HUDEP-2 (cell line): ENCODE measurements at regions not wholly inside any gene's neighbourhood (a gene's known extent, or its start where the extent isn't known, plus 50 kb on each side); places are given as distances from the start of the nearest gene placed in this dataset.
A peak's percentile ranks its signal among the peaks of the same experiment; 100 is the strongest.

Source experiments
- DNase-seq, 76 experiments: peaks; one replicate each; lab custom pipeline; 2025; ENCODE audit not compliant: unreplicated experiment in 76 of 76; lab: John Stamatoyannopoulos, UW

- DNase-seq = no peak
Observed at GRCh38 chr11:114848027-114848426, 169.7 kb downstream of the NXPE2 start.

- DNase-seq = no peak
Observed at GRCh38 chr11:114857281-114857680, 179.0 kb downstream of the NXPE2 start.

- no peak for DNase-seq
Observed at GRCh38 chr11:114864896-114865295, 186.6 kb downstream of the NXPE2 start.

GRCh38 chr11:114876234-114876633, 197.9 kb downstream of the NXPE2 start:
- no peak for DNase-seq

- DNase-seq = no peak
Observed at GRCh38 chr11:114877976-114878375, 199.6 kb downstream of the NXPE2 start.

- no peak for DNase-seq
Observed at GRCh38 chr11:114880442-114880841, 202.1 kb downstream of the NXPE2 start.

- no peak for DNase-seq
Observed at GRCh38 chr11:114883472-114883871, 205.1 kb downstream of the NXPE2 start.

- DNase-seq = no peak
Observed at GRCh38 chr11:114886644-114887265, 208.4 kb downstream of the NXPE2 start.

- DNase-seq = no peak
Observed at GRCh38 chr11:114889594-114890011, 211.3 kb downstream of the NXPE2 start.

GRCh38 chr11:114890038-114890437, 211.7 kb downstream of the NXPE2 start:
- no peak for DNase-seq

GRCh38 chr11:114891911-114892310, 213.6 kb downstream of the NXPE2 start:
- DNase-seq = no peak

GRCh38 chr11:114892381-114893197, 214.3 kb downstream of the NXPE2 start:
- DNase-seq = peak in 19 of 76 experiments; percentile 1 to 34 (median 5)

GRCh38 chr11:114893329-114893728, 215.0 kb downstream of the NXPE2 start:
- DNase-seq = no peak

- DNase-seq = no peak
Observed at GRCh38 chr11:114896594-114896993, 218.3 kb downstream of the NXPE2 start.

GRCh38 chr11:114909866-114910265, 231.5 kb downstream of the NXPE2 start:
- DNase-seq = no peak

GRCh38 chr11:114912826-114913225, 234.5 kb downstream of the NXPE2 start:
- no peak for DNase-seq

GRCh38 chr11:114914231-114915005, 236.1 kb downstream of the NXPE2 start:
- DNase-seq = no peak

- no peak for DNase-seq
Observed at GRCh38 chr11:114915871-114916805, 237.8 kb downstream of the NXPE2 start.

- no peak for DNase-seq
Observed at GRCh38 chr11:114918286-114918685, 240.0 kb downstream of the NXPE2 start.

GRCh38 chr11:114921697-114922096, 243.4 kb downstream of the NXPE2 start:
- no peak for DNase-seq
